Keratinocyte (primary cell): ENCODE measurements at regions not wholly inside any gene's neighbourhood (a gene's known extent, or its start where the extent isn't known, plus 50 kb on each side); places are given as distances from the start of the nearest gene placed in this dataset.

ENCODE experiments used
- EZH2 ChIP-seq: IDR thresholded peaks from one replicate; pipeline ENCODE4 v1.6.1; 2012; ENCODE audit warnings: inconsistent platforms, mild to moderate bottlenecking, low read length, moderate library complexity
- TF ChIP-seq, protein P1 (sequence below), 3 experiments: IDR thresholded peaks in 1 of 3; conservative IDR thresholded peaks in 1 of 3; optimal IDR thresholded peaks in 1 of 3; 2 replicates in 2 of 3; 3 replicates in 1 of 3; pipeline versions ENCODE3 to v1.5.1; 2011; ENCODE audit warnings: low read length in 3 of 3, mild to moderate bottlenecking in 3 of 3, moderate library complexity in 2 of 3, control low read depth in 1 of 3, inconsistent platforms in 1 of 3; ENCODE audit not compliant: insufficient read depth in 2 of 3; ENCODE audit errors: extremely low read depth in 1 of 3

DNA sequence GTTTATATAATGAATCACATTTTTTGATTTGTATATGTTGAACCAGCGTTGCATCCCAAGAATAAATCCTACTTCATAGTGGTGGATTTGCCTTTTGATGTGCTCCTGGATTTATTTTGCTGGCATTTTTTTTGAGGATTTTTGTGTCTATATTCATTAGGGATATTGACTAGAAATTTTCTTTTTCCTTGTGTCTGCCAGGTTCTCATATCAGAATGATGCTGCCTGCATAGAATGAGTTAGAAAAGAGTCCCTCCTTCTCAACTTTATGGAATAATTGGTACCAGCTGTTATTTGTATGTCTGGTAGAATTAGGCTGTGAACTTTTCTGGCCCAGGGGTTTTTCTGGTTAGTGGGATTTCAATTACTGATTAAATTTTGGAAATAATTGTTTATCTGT is 457.4 kb upstream of the DSEL start:
- TF ChIP-seq, protein P1, sequence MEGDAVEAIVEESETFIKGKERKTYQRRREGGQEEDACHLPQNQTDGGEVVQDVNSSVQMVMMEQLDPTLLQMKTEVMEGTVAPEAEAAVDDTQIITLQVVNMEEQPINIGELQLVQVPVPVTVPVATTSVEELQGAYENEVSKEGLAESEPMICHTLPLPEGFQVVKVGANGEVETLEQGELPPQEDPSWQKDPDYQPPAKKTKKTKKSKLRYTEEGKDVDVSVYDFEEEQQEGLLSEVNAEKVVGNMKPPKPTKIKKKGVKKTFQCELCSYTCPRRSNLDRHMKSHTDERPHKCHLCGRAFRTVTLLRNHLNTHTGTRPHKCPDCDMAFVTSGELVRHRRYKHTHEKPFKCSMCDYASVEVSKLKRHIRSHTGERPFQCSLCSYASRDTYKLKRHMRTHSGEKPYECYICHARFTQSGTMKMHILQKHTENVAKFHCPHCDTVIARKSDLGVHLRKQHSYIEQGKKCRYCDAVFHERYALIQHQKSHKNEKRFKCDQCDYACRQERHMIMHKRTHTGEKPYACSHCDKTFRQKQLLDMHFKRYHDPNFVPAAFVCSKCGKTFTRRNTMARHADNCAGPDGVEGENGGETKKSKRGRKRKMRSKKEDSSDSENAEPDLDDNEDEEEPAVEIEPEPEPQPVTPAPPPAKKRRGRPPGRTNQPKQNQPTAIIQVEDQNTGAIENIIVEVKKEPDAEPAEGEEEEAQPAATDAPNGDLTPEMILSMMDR (optimal IDR thresholded peaks at IDR 0.05 in 1 of 3, IDR thresholded peaks at IDR 0.05 in 1 of 3, conservative IDR thresholded peaks at IDR 0.05 in 1 of 3; ENCODE audit: extremely low read depth in 1 of 3, insufficient read depth in 2 of 3, low read length in 3 of 3): no peak
- TF ChIP-seq EZH2: no peak
